GM12892 (cell line): ENCODE measurements at regions not wholly inside any gene's neighbourhood (a gene's known extent, or its start where the extent isn't known, plus 50 kb on each side); places are given as distances from the start of the nearest gene placed in this dataset.

ENCODE experiments used
- POLR2A ChIP-seq: IDR thresholded peaks from 2 replicates; pipeline ENCODE4 v1.6.1; 2011; ENCODE audit warnings: low read depth, low read length, control low read depth
- POLR2AphosphoS5 ChIP-seq: IDR thresholded peaks from 2 replicates; pipeline ENCODE4 v1.6.1; 2011; ENCODE audit warnings: low read depth, low read length, control low read depth
- TAF1 ChIP-seq: IDR thresholded peaks from 2 replicates; pipeline ENCODE4 v1.6.1; 2011; ENCODE audit warnings: low read depth, mild to moderate bottlenecking, control low read depth, low read length, borderline replicate concordance

- TF ChIP-seq POLR2AphosphoS5 = no peak
- TF ChIP-seq POLR2A = no peak
- no peak for TF ChIP-seq TAF1
Observed at GRCh38 chr9:80191108-80191507, 619.3 kb downstream of the TLE4 start.
